Stomach (tissue), 8 donors: ENCODE measurements at regions not wholly inside any gene's neighbourhood (a gene's known extent, or its start where the extent isn't known, plus 50 kb on each side); places are given as distances from the start of the nearest gene placed in this dataset.

ENCODE experiments used
- DNase-seq, 2 donors: peaks; one replicate each; pipeline versions ENCODE4 v3.0.0 to v3.0.0-alpha.2; 2013 to 2019
- H3K27ac ChIP-seq, 5 donors: fragments of 200-600 bp in 4 of 5; sonication (generic) in 4 of 5; one replicate each; pipeline ENCODE4 v1.5.1; 2013 to 2019; ENCODE audit warnings: mild to moderate bottlenecking in 1 of 5, moderate library complexity in 1 of 5
- H3K27me3 ChIP-seq, 3 donors: fragments of 200-600 bp; sonication (generic); one replicate each; pipeline ENCODE4 v1.5.1; 2017 to 2019; ENCODE audit warnings: mixed run types in 1 of 3
- H3K36me3 ChIP-seq, 4 donors: fragments of 200-600 bp; sonication (generic); 1 replicate in 3 of 4; 2 replicates in 1 of 4; pipeline ENCODE4 v1.5.1; 2016 to 2019
- H3K4me1 ChIP-seq, 4 donors: fragments of 200-600 bp; sonication (generic); one replicate each; pipeline ENCODE4 v1.5.1; 2016 to 2019
- H3K4me3 ChIP-seq, 4 donors: fragments of 200-600 bp; sonication (generic) in 3 of 4; one replicate each; pipeline ENCODE4 v1.5.1; 2016 to 2019; ENCODE audit warnings: mild to moderate bottlenecking in 1 of 4
- H3K9me3 ChIP-seq, 4 donors: fragments of 200-600 bp; sonication (generic); one replicate each; pipeline ENCODE4 v1.5.1; 2016 to 2019
- CTCF ChIP-seq, 7 experiments: fragments of 450-650 bp in 4 of 7; fragments of 200-600 bp in 3 of 7; sonication (generic) in 3 of 7; IDR thresholded peaks; one replicate each; pipeline ENCODE4 v1.5.1; 2016 to 2019; ENCODE audit warnings: antibody characterized with exemption in 7 of 7, control low read depth in 2 of 7, mild to moderate bottlenecking in 1 of 7
- EP300 ChIP-seq: sonication (generic); formaldehyde crosslinking; IDR thresholded peaks from one replicate; pipeline ENCODE4 v1.6.1; 2017; ENCODE audit warnings: antibody characterized with exemption
- POLR2A ChIP-seq, 4 donors: fragments of 450-650 bp; IDR thresholded peaks; one replicate each; pipeline ENCODE4 v1.6.1; 2016; ENCODE audit warnings: antibody characterized with exemption in 4 of 4, control low read depth in 2 of 4, mild to moderate bottlenecking in 1 of 4, moderate library complexity in 1 of 4
- POLR2AphosphoS5 ChIP-seq, 3 donors: sonication (generic); formaldehyde crosslinking; IDR thresholded peaks; one replicate each; pipeline ENCODE4 v1.6.1; 2016; ENCODE audit warnings: antibody characterized with exemption in 3 of 3
- WGBS, 5 donors: extraction: QIAGEN DNeasy Blood & Tissue Kit in 3 of 5; methylation state at CpG; one replicate each; pipeline versions ENCODE4 v1.1.5 to v1.1.7; 2013 to 2018; 5-methylcytosine and 5-hydroxymethylcytosine counted together
- intact Hi-C: fragments of 100-400 bp; cut with DNase I; formaldehyde crosslinking; loops from one replicate; pipeline ENCODE4 v1.15.1; 2023; ENCODE audit warnings: low total_unique reads
- donor health status: healthy with polysubstance abuse.
- donor health status: Bipolar disorder and iron deficiency.
- donor health status: healthy.

GRCh38 chr10:8144496-8144895 lies 90.0 kb downstream of the GATA3 start:
- no peaks in the 10 kb centered on the region for H3K36me3 ChIP-seq
- H3K27ac ChIP-seq = no peak overlapping the region
- no peak for DNase-seq
- no peaks in the 10 kb centered on the region for H3K27me3 ChIP-seq
- H3K9me3 ChIP-seq = no peaks in the 10 kb centered on the region
- TF ChIP-seq EP300 (no peak), POLR2AphosphoS5 (IDR thresholded peaks at IDR 0.05) (no peak), CTCF (IDR thresholded peaks at IDR 0.05) (no peak), POLR2A (IDR thresholded peaks at IDR 0.05) (no peak)
- intact Hi-C loops = no loop called here
- no peak overlapping the region for H3K4me3 ChIP-seq
- 60 to 72% (median 67%) methylated on average over 4 of the region's 4 CpGs for WGBS, 5 donors
- no peaks in the 10 kb centered on the region for H3K4me1 ChIP-seq

DNA sequence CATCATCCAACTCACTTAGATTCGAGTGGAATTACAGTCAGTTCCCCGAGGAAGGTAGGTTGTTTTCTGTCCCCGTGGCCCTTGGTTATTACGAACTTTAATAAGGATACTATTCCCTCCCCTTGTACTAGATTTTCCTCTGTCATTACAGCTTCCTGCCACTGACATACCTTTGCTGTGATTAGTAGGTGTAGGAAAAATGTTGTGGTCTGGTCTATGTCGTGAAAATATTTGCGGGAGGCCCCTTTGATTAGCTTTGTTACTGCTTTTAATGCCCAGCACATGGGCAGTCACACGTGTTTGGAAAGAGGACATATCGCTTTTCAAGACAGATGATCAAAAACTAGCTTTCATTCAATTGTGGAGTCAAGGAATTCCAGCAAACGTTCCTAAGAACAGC lies 92.2 kb downstream of the GATA3 start:
- Histone ChIP-seq H3K4me1 (no peaks in the 10 kb centered on the region), H3K27ac (no peak overlapping the region), H3K4me3 (no peak overlapping the region), H3K27me3 (peaks cover 0 to 12% (median 0%) of the 10 kb centered on the region in 3 donors), H3K36me3 (no peaks in the 10 kb centered on the region), H3K9me3 (no peaks in the 10 kb centered on the region)
- intact Hi-C loops = no loop called here
- no peak for DNase-seq
- WGBS, 5 donors = 53 to 71% (median 68%) methylated on average over 9 of the region's 9 CpGs
- no peak for TF ChIP-seq POLR2A (IDR thresholded peaks at IDR 0.05)
- no peak for TF ChIP-seq CTCF (IDR thresholded peaks at IDR 0.05)
- no peak for TF ChIP-seq EP300
- no peak for TF ChIP-seq POLR2AphosphoS5 (IDR thresholded peaks at IDR 0.05)

DNA sequence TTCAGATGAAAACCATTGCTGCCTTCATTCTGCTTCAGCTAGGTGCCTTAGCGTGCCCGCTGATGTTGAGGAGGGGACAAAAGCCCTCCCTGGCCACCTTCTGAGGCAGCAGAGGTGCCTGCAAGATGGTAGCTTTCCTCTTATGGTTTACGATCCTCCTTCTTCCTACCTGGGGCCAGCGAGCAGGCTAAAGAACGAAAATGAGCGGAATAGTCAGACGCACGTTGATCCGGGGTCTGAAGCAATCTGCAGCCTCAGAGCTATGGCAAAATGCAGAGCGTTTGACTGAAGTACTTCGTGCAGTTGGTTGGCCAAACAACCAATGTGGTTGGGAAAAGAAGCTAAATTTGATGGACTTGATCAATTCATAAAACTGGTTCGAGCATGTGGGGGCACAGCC lies 95.5 kb downstream of the GATA3 start:
- H3K4me3 ChIP-seq = no peak overlapping the region
- H3K9me3 ChIP-seq = no peaks in the 10 kb centered on the region
- 84 to 92% (median 85%) methylated on average over 12 of the region's 12 CpGs for WGBS, 5 donors
- DNase-seq = no peak
- TF ChIP-seq POLR2A (IDR thresholded peaks at IDR 0.05) (no peak), CTCF (IDR thresholded peaks at IDR 0.05) (no peak), POLR2AphosphoS5 (IDR thresholded peaks at IDR 0.05) (no peak), EP300 (no peak)
- no peak overlapping the region for H3K27ac ChIP-seq
- intact Hi-C loops = no loop called here
- peaks cover 0 to 12% (median 0%) of the 10 kb centered on the region in 3 donors for H3K27me3 ChIP-seq
- H3K4me1 ChIP-seq = no peaks in the 10 kb centered on the region
- no peaks in the 10 kb centered on the region for H3K36me3 ChIP-seq

DNA sequence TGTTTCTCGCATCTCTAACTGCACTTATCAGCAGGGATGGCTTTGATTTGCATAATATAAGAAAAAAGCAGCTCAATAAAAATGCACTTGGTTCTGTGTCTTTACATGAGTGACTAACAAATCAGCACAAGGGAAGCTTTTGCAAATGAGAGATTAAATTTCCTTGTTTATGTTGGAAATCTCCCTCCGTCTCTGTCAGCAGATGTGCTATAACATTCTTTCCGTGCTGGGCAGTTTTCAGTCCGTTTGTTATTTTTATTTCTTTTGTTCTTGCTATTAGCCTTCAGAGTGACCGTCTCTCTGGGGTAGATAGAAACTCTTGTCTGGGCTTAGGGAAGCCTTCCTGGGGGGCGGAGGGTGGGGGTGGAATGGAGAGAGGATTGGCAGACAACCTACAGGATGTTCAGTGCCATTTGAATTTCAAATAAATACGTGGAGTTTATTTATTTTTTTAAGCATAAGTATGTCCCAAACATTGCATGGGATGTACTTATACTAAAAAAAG lies 96.0 kb downstream of the GATA3 start:
- intact Hi-C loops = no loop called here
- H3K4me1 ChIP-seq = no peaks in the 10 kb centered on the region
- H3K9me3 ChIP-seq = no peaks in the 10 kb centered on the region
- no peak for TF ChIP-seq CTCF (IDR thresholded peaks at IDR 0.05)
- TF ChIP-seq POLR2A (IDR thresholded peaks at IDR 0.05) = no peak
- no peak for TF ChIP-seq POLR2AphosphoS5 (IDR thresholded peaks at IDR 0.05)
- TF ChIP-seq EP300 = no peak
- peaks cover 0 to 12% (median 0%) of the 10 kb centered on the region in 3 donors for H3K27me3 ChIP-seq
- no peak for DNase-seq
- no peak overlapping the region for H3K4me3 ChIP-seq
- 52 to 68% (median 63%) methylated on average over 7 of the region's 7 CpGs for WGBS, 5 donors
- H3K27ac ChIP-seq = no peak overlapping the region
- H3K36me3 ChIP-seq = no peaks in the 10 kb centered on the region
